ENCODE measurements at regions not wholly inside any gene's neighbourhood (a gene's known extent, or its start where the extent isn't known, plus 50 kb on each side); places are given as distances from the start of the nearest gene placed in this dataset.

DNA sequence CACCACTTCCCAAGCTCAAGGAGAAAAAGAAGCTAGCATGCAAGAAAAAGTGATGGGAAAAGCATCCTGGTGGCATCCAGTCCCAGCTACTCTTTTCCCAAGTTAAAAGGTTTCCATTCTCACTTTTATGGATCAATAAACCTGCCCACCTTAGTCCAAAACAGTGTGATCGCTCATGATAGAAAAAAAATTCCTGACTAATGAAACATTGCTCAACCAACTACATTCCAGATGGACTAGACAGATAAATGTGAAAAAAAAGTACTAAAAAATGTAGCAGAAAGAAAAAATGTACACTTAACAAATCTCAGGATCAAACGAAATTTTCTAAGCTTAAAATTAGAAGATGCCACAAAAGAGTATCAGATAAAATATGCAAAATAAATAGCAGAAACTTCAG is 312.2 kb downstream of the TMA16 start:
- H3K27ac Mint-ChIP-seq = no peak overlapping the region
- Histone ChIP-seq H3K9ac (ENCODE audit: extremely low read depth, low read length, poor library complexity, severe bottlenecking) (no peak overlapping the region), H3K4me1 (ENCODE audit: control insufficient read depth, insufficient read depth, low read length) (no peaks in the 10 kb centered on the region), H3K9me3 (ENCODE audit: control insufficient read depth, low read length) (no peaks in the 10 kb centered on the region), H3K27me3 (ENCODE audit: control insufficient read depth, insufficient read depth, low read length, poor library complexity, severe bottlenecking) (no peaks in the 10 kb centered on the region), H3K36me3 (ENCODE audit: control insufficient read depth, insufficient read depth, low read length) (no peaks in the 10 kb centered on the region), H3K27ac (ENCODE audit: low read depth, low read length) (no peak overlapping the region), H3K4me3 (ENCODE audit: low read length) (no peak overlapping the region)
- H3K27me3 Mint-ChIP-seq (ENCODE audit: insufficient read depth) = no peaks in the 10 kb centered on the region
- H3K9me3 Mint-ChIP-seq = no peaks in the 10 kb centered on the region
- no peak for TF ChIP-seq CTCF (conservative IDR thresholded peaks at IDR 0.05)
- 95% methylated on average over 2 of the region's 2 CpGs; no CpG with 5 or more reads in 1 of the 2 experiments for WGBS, 2 experiments (ENCODE audit: insufficient coverage in 1 of 2, insufficient read length in 1 of 2)
- H3K4me1 Mint-ChIP-seq = no peaks in the 10 kb centered on the region
- DNase-seq = no peak
- no peaks in the 10 kb centered on the region for H3K36me3 Mint-ChIP-seq (ENCODE audit: low read depth)
- H3K4me3 Mint-ChIP-seq = no peak overlapping the region

GRCh38 chr4:163808011-163808410 is 313.5 kb downstream of the TMA16 start:
- Histone ChIP-seq H3K36me3 (ENCODE audit: control insufficient read depth, insufficient read depth, low read length) (no peaks in the 10 kb centered on the region), H3K27ac (ENCODE audit: low read depth, low read length) (no peak overlapping the region), H3K9me3 (ENCODE audit: control insufficient read depth, low read length) (no peaks in the 10 kb centered on the region), H3K27me3 (ENCODE audit: control insufficient read depth, insufficient read depth, low read length, poor library complexity, severe bottlenecking) (no peaks in the 10 kb centered on the region), H3K4me1 (ENCODE audit: control insufficient read depth, insufficient read depth, low read length) (no peaks in the 10 kb centered on the region), H3K9ac (ENCODE audit: extremely low read depth, low read length, poor library complexity, severe bottlenecking) (no peak overlapping the region), H3K4me3 (ENCODE audit: low read length) (no peak overlapping the region)
- H3K4me1 Mint-ChIP-seq = no peaks in the 10 kb centered on the region
- no peak for TF ChIP-seq CTCF (conservative IDR thresholded peaks at IDR 0.05)
- DNase-seq = no peak
- H3K36me3 Mint-ChIP-seq (ENCODE audit: low read depth) = no peaks in the 10 kb centered on the region
- H3K27ac Mint-ChIP-seq = no peak overlapping the region
- no peak overlapping the region for H3K4me3 Mint-ChIP-seq
- no peaks in the 10 kb centered on the region for H3K9me3 Mint-ChIP-seq
- WGBS, 2 experiments (ENCODE audit: insufficient coverage in 1 of 2, insufficient read length in 1 of 2) = 87 to 90% methylated on average over 2 of the region's 2 CpGs
- H3K27me3 Mint-ChIP-seq (ENCODE audit: insufficient read depth) = no peaks in the 10 kb centered on the region

GRCh38 chr4:163810755-163811154 is 316.3 kb downstream of the TMA16 start:
- no peak for DNase-seq
- Histone ChIP-seq H3K4me3 (ENCODE audit: low read length) (no peak overlapping the region), H3K4me1 (ENCODE audit: control insufficient read depth, insufficient read depth, low read length) (peaks cover 5% of the 10 kb centered on the region), H3K36me3 (ENCODE audit: control insufficient read depth, insufficient read depth, low read length) (no peaks in the 10 kb centered on the region), H3K27ac (ENCODE audit: low read depth, low read length) (no peak overlapping the region), H3K9me3 (ENCODE audit: control insufficient read depth, low read length) (no peaks in the 10 kb centered on the region), H3K9ac (ENCODE audit: extremely low read depth, low read length, poor library complexity, severe bottlenecking) (no peak overlapping the region), H3K27me3 (ENCODE audit: control insufficient read depth, insufficient read depth, low read length, poor library complexity, severe bottlenecking) (no peaks in the 10 kb centered on the region)
- no peaks in the 10 kb centered on the region for H3K36me3 Mint-ChIP-seq (ENCODE audit: low read depth)
- no peak overlapping the region for H3K27ac Mint-ChIP-seq
- no peaks in the 10 kb centered on the region for H3K9me3 Mint-ChIP-seq
- H3K4me3 Mint-ChIP-seq = no peak overlapping the region
- no peaks in the 10 kb centered on the region for H3K4me1 Mint-ChIP-seq
- WGBS, 2 experiments (ENCODE audit: insufficient coverage in 1 of 2, insufficient read length in 1 of 2) = 85 to 100% methylated on average over 1 to 3 of the region's 3 CpGs
- H3K27me3 Mint-ChIP-seq (ENCODE audit: insufficient read depth) = no peaks in the 10 kb centered on the region
- TF ChIP-seq CTCF (conservative IDR thresholded peaks at IDR 0.05) = no peak
